A549 (cell line): ENCODE measurements at regions not wholly inside any gene's neighbourhood (a gene's known extent, or its start where the extent isn't known, plus 50 kb on each side); places are given as distances from the start of the nearest gene placed in this dataset.

ENCODE experiments used
- ATAC-seq, 2 experiments: fragments of 200-7000 bp in 1 of 2; fragments of >200 bp in 1 of 2; cut with Nextera tagmentation in 1 of 2; cut with Tn5 transposase in 1 of 2; 3 replicates each; pipeline versions ENCODE4 v1.8.0 to v1.9.1; 2018 to 2020; ENCODE audit warnings: mild to moderate bottlenecking in 1 of 2, moderate library complexity in 1 of 2
- CTCF ChIA-PET: fragments of 300-600 bp; sonication (Branson Sonifier 250); formaldehyde crosslinking; extraction: SDS; loops from one replicate; lab custom pipeline; 2021; ENCODE audit warnings: antibody characterized with exemption, inconsistent platforms; lab: Yijun Ruan, JAX
- POLR2A ChIA-PET: fragments of 350-600 bp; formaldehyde crosslinking; extraction: SDS; loops from one replicate; lab custom pipeline; 2021; ENCODE audit warnings: antibody characterized with exemption, inconsistent platforms; lab: Yijun Ruan, JAX
- DNase-seq, 2 experiments: peaks; one replicate each; pipeline versions ENCODE4 v3.0.0 to v3.0.0-alpha.2; 2011 to 2016; ENCODE audit warnings: low read depth in 1 of 2, low spot score in 1 of 2
- FAIRE-seq: peaks from 2 replicates; lab custom pipeline; 2011; peaks lifted over from hg19 to GRCh38; lab: Jason Lieb, UNC
- H3K27ac ChIP-seq, 2 experiments: fragments of >200 bp; sonication (Bioruptor Twin); formaldehyde crosslinking; 3 replicates each; pipeline ENCODE4 v1.5.1; 2016 to 2017
- H3K4me1 ChIP-seq: fragments of >200 bp; sonication (Bioruptor Twin); formaldehyde crosslinking; 3 replicates; pipeline ENCODE4 v1.6.1; 2016
- H3K4me2 ChIP-seq: fragments of >200 bp; sonication (Bioruptor Twin); formaldehyde crosslinking; 3 replicates; pipeline ENCODE4 v1.6.1; 2016
- H3K4me3 ChIP-seq: fragments of >200 bp; sonication (Bioruptor Twin); formaldehyde crosslinking; 3 replicates; pipeline ENCODE4 v1.5.1; 2016
- H3K9me3 ChIP-seq: fragments of >200 bp; sonication (Bioruptor Twin); formaldehyde crosslinking; 3 replicates; pipeline ENCODE4 v1.6.1; 2016
- BHLHE40 ChIP-seq: IDR thresholded peaks from 2 replicates; pipeline ENCODE4 v1.6.1; 2012; ENCODE audit warnings: low read depth, low read length, inconsistent platforms
- CBX2 ChIP-seq: fragments of 200-600 bp; sonication (generic); IDR thresholded peaks from 2 replicates; pipeline ENCODE4 v1.6.1; 2016; ENCODE audit warnings: low read depth, mild to moderate bottlenecking, borderline replicate concordance
- CBX8 ChIP-seq: fragments of 200-600 bp; sonication (generic); IDR thresholded peaks from 2 replicates; pipeline ENCODE4 v1.6.1; 2016
- ESRRA ChIP-seq: fragments of 150-350 bp; IDR thresholded peaks from 2 replicates; pipeline ENCODE4 v1.6.1; 2014; ENCODE audit warnings: mild to moderate bottlenecking, low read length, borderline replicate concordance
- HEYL ChIP-seq: fragments of 250-450 bp; sonication (Bioruptor Pico); IDR thresholded peaks from 2 replicates; pipeline ENCODE4 v1.8.0; 2021; ENCODE audit warnings: mild to moderate bottlenecking, moderate library complexity
- HOXA7 ChIP-seq: fragments of 250-450 bp; sonication (Bioruptor Pico); IDR thresholded peaks from 2 replicates; pipeline ENCODE4 v1.5.0; 2020; ENCODE audit warnings: mild to moderate bottlenecking, moderate library complexity
- JUN ChIP-seq, 2 experiments: fragments of >200 bp; sonication (Bioruptor Twin); formaldehyde crosslinking; IDR thresholded peaks; 2 replicates in 1 of 2; 3 replicates in 1 of 2; pipeline ENCODE4 v1.6.1; 2016 to 2017
- KDM5A ChIP-seq: fragments of 200-600 bp; sonication (generic); IDR thresholded peaks from 2 replicates; pipeline ENCODE4 v1.6.1; 2016; ENCODE audit warnings: antibody characterized with exemption, mild to moderate bottlenecking
- MYC ChIP-seq: IDR thresholded peaks from 2 replicates; pipeline ENCODE4 v1.6.1; 2012; ENCODE audit warnings: mild to moderate bottlenecking, inconsistent platforms, low read length, improper control_type of control experiment, borderline replicate concordance
- NFE2L2 ChIP-seq: fragments of 150-350 bp; conservative IDR thresholded peaks from 2 replicates; pipeline ENCODE4 v1.6.1; 2014; ENCODE audit warnings: low read length
- RAD21 ChIP-seq, 2 experiments: fragments of >200 bp in 1 of 2; sonication (Bioruptor Twin) in 1 of 2; formaldehyde crosslinking in 1 of 2; IDR thresholded peaks in 1 of 2; conservative IDR thresholded peaks in 1 of 2; 2 replicates in 1 of 2; 3 replicates in 1 of 2; pipeline ENCODE4 v1.6.1; 2012 to 2018; ENCODE audit warnings: inconsistent platforms in 1 of 2
- RARB ChIP-seq: fragments of 250-450 bp; sonication (Bioruptor Pico); IDR thresholded peaks from 2 replicates; pipeline ENCODE4 v1.8.0; 2021; ENCODE audit warnings: mild to moderate bottlenecking, moderate library complexity
- ZNF302 ChIP-seq: fragments of 250-450 bp; sonication (Bioruptor Pico); IDR thresholded peaks from 2 replicates; pipeline ENCODE4 v1.9.0; 2021; ENCODE audit warnings: inconsistent platforms, mild to moderate bottlenecking, moderate library complexity
- WGBS: methylation state at CpG from one replicate; pipeline ENCODE4 v1.1.6; 2017; ENCODE audit errors: missing lambda C conversion rate; 5-methylcytosine and 5-hydroxymethylcytosine counted together
- TF ChIP-seq, protein P1 (sequence below): fragments of >200 bp; sonication (Bioruptor Twin); formaldehyde crosslinking; IDR thresholded peaks from 2 replicates; pipeline ENCODE4 v1.6.1; 2016
- TF ChIP-seq, protein P2 (sequence below): fragments of 250-450 bp; sonication (Bioruptor Pico); IDR thresholded peaks from 2 replicates; pipeline ENCODE4 v1.5.0; 2021; ENCODE audit warnings: mild to moderate bottlenecking, moderate library complexity, borderline replicate concordance
- TF ChIP-seq, protein P3 (sequence below): fragments of 200-600 bp; sonication (generic); IDR thresholded peaks from 2 replicates; pipeline ENCODE4 v1.6.1; 2016; ENCODE audit warnings: antibody characterized with exemption, mild to moderate bottlenecking, moderate library complexity
- TF ChIP-seq, protein P4 (sequence below): fragments of >200 bp; sonication (Bioruptor Twin); formaldehyde crosslinking; IDR thresholded peaks from 3 replicates; pipeline ENCODE4 v1.5.1; 2016
- TF ChIP-seq, protein P5 (sequence below): fragments of 250-450 bp; sonication (Bioruptor Pico); IDR thresholded peaks from 2 replicates; pipeline ENCODE4 v1.5.0; 2020; ENCODE audit warnings: low read depth, mild to moderate bottlenecking, moderate library complexity
- TF ChIP-seq, protein P6 (sequence below): fragments of >200 bp; sonication (Bioruptor Twin); formaldehyde crosslinking; IDR thresholded peaks from 3 replicates; pipeline ENCODE4 v1.6.1; 2016

DNA sequence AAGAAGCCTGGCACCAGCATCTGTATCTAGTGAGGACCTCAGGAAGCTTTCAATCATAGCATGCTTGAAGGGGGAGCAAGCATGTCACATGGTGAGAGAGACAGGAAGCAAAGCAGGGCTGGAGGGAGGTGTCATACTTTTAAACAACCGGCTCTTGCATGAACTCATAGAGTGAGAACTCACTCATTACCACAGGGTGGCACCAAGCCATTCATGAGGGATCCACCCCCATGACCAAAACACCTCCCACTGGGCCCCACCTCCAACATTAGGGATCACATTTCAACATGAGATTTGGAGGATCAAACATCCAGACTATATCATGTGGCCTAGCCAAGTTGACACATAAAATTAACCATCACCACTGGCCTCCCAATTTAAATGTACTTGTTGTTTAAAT lies 125.1 kb upstream of the KCND3 start:
- no peaks in the 10 kb centered on the region for H3K9me3 ChIP-seq
- ATAC-seq (no peak), DNase-seq (no peak), FAIRE-seq (no peak)
- POLR2A ChIA-PET, result no interaction called here
- TF ChIP-seq HEYL (CRISPR knock-in tag) (no peak), BHLHE40 (no peak), HOXA7 (CRISPR knock-in tag) (no peak), MYC (no peak), CBX8 (no peak), NFE2L2 (no peak), ESRRA (no peak), ZNF302 (no peak), JUN (IDR thresholded peaks at IDR 0.05) (no peak), RARB (CRISPR knock-in tag) (no peak), CBX2 (no peak), KDM5A (no peak), RAD21 (conservative IDR thresholded peaks at IDR 0.05 in 1 of 2, IDR thresholded peaks at IDR 0.05 in 1 of 2) (no peak)
- TF ChIP-seq, protein P1, sequence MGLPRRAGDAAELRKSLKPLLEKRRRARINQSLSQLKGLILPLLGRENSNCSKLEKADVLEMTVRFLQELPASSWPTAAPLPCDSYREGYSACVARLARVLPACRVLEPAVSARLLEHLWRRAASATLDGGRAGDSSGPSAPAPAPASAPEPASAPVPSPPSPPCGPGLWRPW, result no peak
- TF ChIP-seq, protein P2, sequence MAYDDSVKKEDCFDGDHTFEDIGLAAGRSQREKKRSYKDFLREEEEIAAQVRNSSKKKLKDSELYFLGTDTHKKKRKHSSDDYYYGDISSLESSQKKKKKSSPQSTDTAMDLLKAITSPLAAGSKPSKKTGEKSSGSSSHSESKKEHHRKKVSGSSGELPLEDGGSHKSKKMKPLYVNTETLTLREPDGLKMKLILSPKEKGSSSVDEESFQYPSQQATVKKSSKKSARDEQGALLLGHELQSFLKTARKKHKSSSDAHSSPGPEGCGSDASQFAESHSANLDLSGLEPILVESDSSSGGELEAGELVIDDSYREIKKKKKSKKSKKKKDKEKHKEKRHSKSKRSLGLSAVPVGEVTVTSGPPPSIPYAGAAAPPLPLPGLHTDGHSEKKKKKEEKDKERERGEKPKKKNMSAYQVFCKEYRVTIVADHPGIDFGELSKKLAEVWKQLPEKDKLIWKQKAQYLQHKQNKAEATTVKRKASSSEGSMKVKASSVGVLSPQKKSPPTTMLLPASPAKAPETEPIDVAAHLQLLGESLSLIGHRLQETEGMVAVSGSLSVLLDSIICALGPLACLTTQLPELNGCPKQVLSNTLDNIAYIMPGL, result no peak
- TF ChIP-seq, protein P3, sequence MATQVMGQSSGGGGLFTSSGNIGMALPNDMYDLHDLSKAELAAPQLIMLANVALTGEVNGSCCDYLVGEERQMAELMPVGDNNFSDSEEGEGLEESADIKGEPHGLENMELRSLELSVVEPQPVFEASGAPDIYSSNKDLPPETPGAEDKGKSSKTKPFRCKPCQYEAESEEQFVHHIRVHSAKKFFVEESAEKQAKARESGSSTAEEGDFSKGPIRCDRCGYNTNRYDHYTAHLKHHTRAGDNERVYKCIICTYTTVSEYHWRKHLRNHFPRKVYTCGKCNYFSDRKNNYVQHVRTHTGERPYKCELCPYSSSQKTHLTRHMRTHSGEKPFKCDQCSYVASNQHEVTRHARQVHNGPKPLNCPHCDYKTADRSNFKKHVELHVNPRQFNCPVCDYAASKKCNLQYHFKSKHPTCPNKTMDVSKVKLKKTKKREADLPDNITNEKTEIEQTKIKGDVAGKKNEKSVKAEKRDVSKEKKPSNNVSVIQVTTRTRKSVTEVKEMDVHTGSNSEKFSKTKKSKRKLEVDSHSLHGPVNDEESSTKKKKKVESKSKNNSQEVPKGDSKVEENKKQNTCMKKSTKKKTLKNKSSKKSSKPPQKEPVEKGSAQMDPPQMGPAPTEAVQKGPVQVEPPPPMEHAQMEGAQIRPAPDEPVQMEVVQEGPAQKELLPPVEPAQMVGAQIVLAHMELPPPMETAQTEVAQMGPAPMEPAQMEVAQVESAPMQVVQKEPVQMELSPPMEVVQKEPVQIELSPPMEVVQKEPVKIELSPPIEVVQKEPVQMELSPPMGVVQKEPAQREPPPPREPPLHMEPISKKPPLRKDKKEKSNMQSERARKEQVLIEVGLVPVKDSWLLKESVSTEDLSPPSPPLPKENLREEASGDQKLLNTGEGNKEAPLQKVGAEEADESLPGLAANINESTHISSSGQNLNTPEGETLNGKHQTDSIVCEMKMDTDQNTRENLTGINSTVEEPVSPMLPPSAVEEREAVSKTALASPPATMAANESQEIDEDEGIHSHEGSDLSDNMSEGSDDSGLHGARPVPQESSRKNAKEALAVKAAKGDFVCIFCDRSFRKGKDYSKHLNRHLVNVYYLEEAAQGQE, result no peak
- TF ChIP-seq, protein P4, sequence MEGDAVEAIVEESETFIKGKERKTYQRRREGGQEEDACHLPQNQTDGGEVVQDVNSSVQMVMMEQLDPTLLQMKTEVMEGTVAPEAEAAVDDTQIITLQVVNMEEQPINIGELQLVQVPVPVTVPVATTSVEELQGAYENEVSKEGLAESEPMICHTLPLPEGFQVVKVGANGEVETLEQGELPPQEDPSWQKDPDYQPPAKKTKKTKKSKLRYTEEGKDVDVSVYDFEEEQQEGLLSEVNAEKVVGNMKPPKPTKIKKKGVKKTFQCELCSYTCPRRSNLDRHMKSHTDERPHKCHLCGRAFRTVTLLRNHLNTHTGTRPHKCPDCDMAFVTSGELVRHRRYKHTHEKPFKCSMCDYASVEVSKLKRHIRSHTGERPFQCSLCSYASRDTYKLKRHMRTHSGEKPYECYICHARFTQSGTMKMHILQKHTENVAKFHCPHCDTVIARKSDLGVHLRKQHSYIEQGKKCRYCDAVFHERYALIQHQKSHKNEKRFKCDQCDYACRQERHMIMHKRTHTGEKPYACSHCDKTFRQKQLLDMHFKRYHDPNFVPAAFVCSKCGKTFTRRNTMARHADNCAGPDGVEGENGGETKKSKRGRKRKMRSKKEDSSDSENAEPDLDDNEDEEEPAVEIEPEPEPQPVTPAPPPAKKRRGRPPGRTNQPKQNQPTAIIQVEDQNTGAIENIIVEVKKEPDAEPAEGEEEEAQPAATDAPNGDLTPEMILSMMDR, result no peak
- TF ChIP-seq, protein P5, sequence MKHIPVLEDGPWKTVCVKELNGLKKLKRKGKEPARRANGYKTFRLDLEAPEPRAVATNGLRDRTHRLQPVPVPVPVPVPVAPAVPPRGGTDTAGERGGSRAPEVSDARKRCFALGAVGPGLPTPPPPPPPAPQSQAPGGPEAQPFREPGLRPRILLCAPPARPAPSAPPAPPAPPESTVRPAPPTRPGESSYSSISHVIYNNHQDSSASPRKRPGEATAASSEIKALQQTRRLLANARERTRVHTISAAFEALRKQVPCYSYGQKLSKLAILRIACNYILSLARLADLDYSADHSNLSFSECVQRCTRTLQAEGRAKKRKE, result no peak
- TF ChIP-seq, protein P6, sequence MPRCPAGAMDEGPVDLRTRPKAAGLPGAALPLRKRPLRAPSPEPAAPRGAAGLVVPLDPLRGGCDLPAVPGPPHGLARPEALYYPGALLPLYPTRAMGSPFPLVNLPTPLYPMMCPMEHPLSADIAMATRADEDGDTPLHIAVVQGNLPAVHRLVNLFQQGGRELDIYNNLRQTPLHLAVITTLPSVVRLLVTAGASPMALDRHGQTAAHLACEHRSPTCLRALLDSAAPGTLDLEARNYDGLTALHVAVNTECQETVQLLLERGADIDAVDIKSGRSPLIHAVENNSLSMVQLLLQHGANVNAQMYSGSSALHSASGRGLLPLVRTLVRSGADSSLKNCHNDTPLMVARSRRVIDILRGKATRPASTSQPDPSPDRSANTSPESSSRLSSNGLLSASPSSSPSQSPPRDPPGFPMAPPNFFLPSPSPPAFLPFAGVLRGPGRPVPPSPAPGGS, result no peak
- H3K4me1 ChIP-seq, result no peaks in the 10 kb centered on the region
- WGBS, result 0% methylated on average over 1 of the region's 1 CpG
- H3K27ac ChIP-seq, result no peak overlapping the region
- no peak overlapping the region for H3K4me3 ChIP-seq
- CTCF ChIA-PET, result no interaction called here
- no peak overlapping the region for H3K4me2 ChIP-seq
